CD4-positive, alpha-beta memory T cell (primary cell): ENCODE measurements at regions not wholly inside any gene's neighbourhood (a gene's known extent, or its start where the extent isn't known, plus 50 kb on each side); places are given as distances from the start of the nearest gene placed in this dataset.

Source experiments
- CTCF ChIA-PET: fragments of 350-600 bp; sonication (Branson Sonifier 250); formaldehyde crosslinking; loops from one replicate; lab custom pipeline; 2021; ENCODE audit warnings: inconsistent platforms; ENCODE audit not compliant: partially characterized antibody; lab: Charles Lee
- POLR2A ChIA-PET: fragments of 350-600 bp; sonication (Branson Sonifier 250); formaldehyde crosslinking; loops from one replicate; lab custom pipeline; 2021; ENCODE audit not compliant: partially characterized antibody; lab: Charles Lee
- DNase-seq, 5 donors: peaks; one replicate each; pipeline versions ENCODE4 v3.0.0 to v3.0.0-alpha.2; 2020 to 2022; ENCODE audit warnings: mixed read lengths in 1 of 5
- H3K27ac ChIP-seq: one replicate; pipeline ENCODE4 v1.7.0; 2013; ENCODE audit warnings: low read depth, low read length
- H3K27me3 ChIP-seq: 2 replicates; pipeline ENCODE4 v1.7.0; 2013; ENCODE audit warnings: mild to moderate bottlenecking, low read length, moderate library complexity; ENCODE audit not compliant: insufficient read depth
- H3K36me3 ChIP-seq: 2 replicates; pipeline ENCODE4 v1.7.0; 2013; ENCODE audit warnings: mild to moderate bottlenecking, low read length, moderate library complexity; ENCODE audit not compliant: insufficient read depth
- H3K4me1 ChIP-seq: 2 replicates; pipeline ENCODE4 v1.7.0; 2013; ENCODE audit warnings: mild to moderate bottlenecking, low read length, moderate library complexity; ENCODE audit not compliant: insufficient read depth
- H3K4me3 ChIP-seq, 2 donors: one replicate each; pipeline ENCODE4 v1.7.0; 2013; ENCODE audit warnings: low read length in 2 of 2, mild to moderate bottlenecking in 1 of 2
- H3K9me3 ChIP-seq, 2 donors: one replicate each; pipeline ENCODE4 v1.7.0; 2013; ENCODE audit warnings: low read length in 2 of 2, control low read depth in 1 of 2; ENCODE audit not compliant: control insufficient read depth in 1 of 2
- H3K27ac Mint-ChIP-seq, 7 donors: one replicate each; pipeline ENCODE4 v1.8.0; 2020 to 2021; ENCODE audit warnings: mixed read lengths in 7 of 7, mild to moderate bottlenecking in 6 of 7, inconsistent platforms in 3 of 7, moderate library complexity in 3 of 7
- H3K27me3 Mint-ChIP-seq, 2 donors: one replicate each; pipeline ENCODE4 v1.8.0; 2020 to 2021; ENCODE audit warnings: mixed read lengths in 2 of 2
- H3K36me3 Mint-ChIP-seq, 2 donors: one replicate each; pipeline ENCODE4 v1.8.0; 2020 to 2021; ENCODE audit warnings: mixed read lengths in 2 of 2, inconsistent platforms in 1 of 2, mild to moderate bottlenecking in 1 of 2
- H3K4me1 Mint-ChIP-seq, 4 donors: one replicate each; pipeline ENCODE4 v1.8.0; 2020 to 2021; ENCODE audit warnings: mixed read lengths in 4 of 4, mild to moderate bottlenecking in 1 of 4
- H3K4me3 Mint-ChIP-seq, 8 donors: one replicate each; pipeline ENCODE4 v1.8.0; 2020 to 2021; ENCODE audit warnings: mixed read lengths in 8 of 8, mild to moderate bottlenecking in 7 of 8, moderate library complexity in 6 of 8, inconsistent platforms in 3 of 8
- H3K9me3 Mint-ChIP-seq, 8 donors: one replicate each; pipeline ENCODE4 v1.8.0; 2020 to 2021; ENCODE audit warnings: mixed read lengths in 8 of 8, mild to moderate bottlenecking in 5 of 8, inconsistent platforms in 3 of 8, moderate library complexity in 1 of 8
- intact Hi-C: fragments of 100-400 bp; cut with micrococcal nuclease; formaldehyde crosslinking; loops from one replicate; pipeline ENCODE4 v1.15.1; 2023

DNA sequence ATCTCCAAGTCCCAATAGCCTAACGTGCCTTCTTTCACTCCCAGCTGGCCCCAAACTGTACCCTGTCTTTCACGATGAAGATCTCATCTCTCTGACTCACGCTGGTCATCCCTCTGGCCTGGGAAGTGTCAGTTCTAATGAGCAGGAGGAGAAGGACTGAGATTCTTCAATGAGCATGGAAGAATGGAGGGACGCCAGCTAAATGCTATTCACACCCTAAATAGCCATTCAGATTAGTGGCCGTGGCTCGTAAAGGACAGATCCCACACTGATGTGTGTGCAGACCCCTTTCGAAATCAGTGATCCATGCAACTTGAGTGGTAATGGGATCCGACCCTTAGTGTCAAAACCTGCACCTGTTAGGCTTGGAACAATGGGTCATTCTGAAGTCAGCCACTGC, 75.9 kb upstream of the SMYD2 start:
- no peaks in the 10 kb centered on the region for H3K9me3 Mint-ChIP-seq
- H3K4me1 Mint-ChIP-seq = no peaks in the 10 kb centered on the region
- Histone ChIP-seq H3K4me1 (no peaks in the 10 kb centered on the region), H3K27ac (no peak overlapping the region), H3K4me3 (no peak overlapping the region), H3K9me3 (no peaks in the 10 kb centered on the region), H3K27me3 (no peaks in the 10 kb centered on the region), H3K36me3 (no peaks in the 10 kb centered on the region)
- H3K36me3 Mint-ChIP-seq = no peaks in the 10 kb centered on the region
- CTCF ChIA-PET = interaction anchor here (1.1 kb wide), 1 partner anchor 57 kb away, joined by 3 read pairs; no protein-coding TSS in a partner anchor
- peaks cover 4 to 7% of the 10 kb centered on the region in 2 donors for H3K27me3 Mint-ChIP-seq
- no peak overlapping the region for H3K4me3 Mint-ChIP-seq
- POLR2A ChIA-PET = no interaction called here
- H3K27ac Mint-ChIP-seq = no peak overlapping the region
- intact Hi-C loops = no loop called here
- DNase-seq = no peak

GRCh38 chr1:214208460-214208859, 72.5 kb upstream of the SMYD2 start:
- no peak for DNase-seq
- Histone ChIP-seq H3K4me1 (no peaks in the 10 kb centered on the region), H3K9me3 (no peaks in the 10 kb centered on the region), H3K27ac (no peak overlapping the region), H3K36me3 (no peaks in the 10 kb centered on the region), H3K27me3 (no peaks in the 10 kb centered on the region), H3K4me3 (no peak overlapping the region)
- Mint-ChIP-seq H3K36me3 (no peaks in the 10 kb centered on the region), H3K4me1 (no peaks in the 10 kb centered on the region), H3K4me3 (no peak overlapping the region), H3K27ac (no peak overlapping the region), H3K27me3 (peaks cover 5 to 10% of the 10 kb centered on the region in 2 donors), H3K9me3 (no peaks in the 10 kb centered on the region)
- CTCF ChIA-PET = interaction anchor here (1.4 to 2.3 kb wide), 2 partner anchors 120 to 124 kb away, joined by 3 to 12 read pairs; no protein-coding TSS in a partner anchor
- POLR2A ChIA-PET = no interaction called here
- intact Hi-C loops = no loop called here

DNA sequence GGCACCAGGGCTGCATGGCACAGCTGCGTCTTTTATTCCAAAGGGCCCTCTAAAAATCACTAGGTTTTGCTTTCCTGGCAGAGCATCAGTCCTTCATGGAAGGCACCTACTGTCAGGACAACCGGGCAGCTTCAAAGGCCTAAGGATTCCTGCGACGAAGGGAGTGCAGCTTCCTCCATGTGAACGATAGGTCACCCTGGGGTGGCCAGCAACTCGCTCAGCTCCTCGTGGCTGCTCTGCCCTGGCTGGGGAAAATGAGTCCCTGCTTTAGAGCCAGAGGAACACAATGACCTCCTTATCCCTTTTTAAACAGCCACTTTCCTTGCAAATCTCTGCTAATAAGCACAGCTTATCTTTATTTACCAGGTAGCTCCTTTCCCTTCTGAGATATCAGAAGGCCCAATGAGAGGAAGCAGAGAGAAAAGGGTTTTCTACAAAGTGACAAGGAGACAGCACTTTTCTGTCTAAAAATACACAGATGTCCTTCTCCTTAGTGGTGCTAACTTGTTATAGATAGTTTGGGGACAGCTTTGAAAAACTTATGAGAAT, 71.6 kb upstream of the SMYD2 start:
- POLR2A ChIA-PET = no interaction called here
- Histone ChIP-seq H3K27me3 (no peaks in the 10 kb centered on the region), H3K4me3 (no peak overlapping the region), H3K36me3 (no peaks in the 10 kb centered on the region), H3K4me1 (no peaks in the 10 kb centered on the region), H3K9me3 (no peaks in the 10 kb centered on the region), H3K27ac (no peak overlapping the region)
- H3K4me3 Mint-ChIP-seq = no peak overlapping the region
- no peak for DNase-seq
- H3K36me3 Mint-ChIP-seq = no peaks in the 10 kb centered on the region
- H3K9me3 Mint-ChIP-seq = no peaks in the 10 kb centered on the region
- CTCF ChIA-PET = interaction anchor here (0.9 to 2.3 kb wide), 3 partner anchors 52 to 123 kb away, joined by 3 to 12 read pairs (median 4); no protein-coding TSS in a partner anchor
- H3K27me3 Mint-ChIP-seq = peaks cover 7 to 8% of the 10 kb centered on the region in 2 donors
- H3K27ac Mint-ChIP-seq = no peak overlapping the region
- intact Hi-C loops = no loop called here
- peaks cover 0 to 5% (median 3%) of the 10 kb centered on the region in 4 donors for H3K4me1 Mint-ChIP-seq

GRCh38 chr1:214213136-214213535, 67.8 kb upstream of the SMYD2 start:
- CTCF ChIA-PET = interaction anchor here (3.9 to 8.3 kb wide), 2 partner anchors 48 to 117 kb away, joined by 21 to 133 read pairs; no protein-coding TSS in a partner anchor
- Mint-ChIP-seq H3K27me3 (peaks cover 13 to 16% of the 10 kb centered on the region in 2 donors), H3K9me3 (no peaks in the 10 kb centered on the region), H3K36me3 (no peaks in the 10 kb centered on the region), H3K27ac (no peak overlapping the region), H3K4me3 (no peak overlapping the region), H3K4me1 (peaks cover 0 to 5% (median 3%) of the 10 kb centered on the region in 4 donors)
- POLR2A ChIA-PET = no interaction called here
- no peaks in the 10 kb centered on the region for H3K36me3 ChIP-seq
- H3K4me1 ChIP-seq = no peaks in the 10 kb centered on the region
- intact Hi-C loops = loop anchor here (5.0 kb wide), 1 partner anchor 424 kb away; no protein-coding TSS in a partner anchor
- no peaks in the 10 kb centered on the region for H3K27me3 ChIP-seq
- no peak overlapping the region for H3K27ac ChIP-seq
- no peak for DNase-seq
- H3K4me3 ChIP-seq = no peak overlapping the region
- no peaks in the 10 kb centered on the region for H3K9me3 ChIP-seq

DNA sequence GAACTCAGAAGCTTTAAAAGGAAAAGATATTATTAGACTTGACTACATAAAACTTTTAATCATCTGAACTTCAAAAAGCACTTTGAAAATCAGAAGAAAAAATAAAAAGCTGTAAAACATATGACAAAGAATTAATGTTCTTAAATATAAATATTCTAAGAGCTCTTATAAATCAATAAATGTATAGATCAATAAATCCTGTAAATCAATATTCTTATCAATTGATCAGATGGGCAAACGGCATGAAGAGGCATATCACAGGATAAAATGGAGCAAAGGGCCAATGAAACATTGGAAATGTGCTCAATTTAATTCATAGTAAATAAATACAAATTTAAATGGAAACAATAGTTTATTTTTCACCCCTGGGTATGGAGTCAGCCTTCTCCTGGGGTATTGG, 66.1 kb upstream of the SMYD2 start:
- peak overlapping the region in 1 of 7 donors; percentile 38 for H3K27ac Mint-ChIP-seq
- H3K27me3 ChIP-seq = no peaks in the 10 kb centered on the region
- no peaks in the 10 kb centered on the region for H3K9me3 Mint-ChIP-seq
- no peaks in the 10 kb centered on the region for H3K36me3 ChIP-seq
- no peaks in the 10 kb centered on the region for H3K9me3 ChIP-seq
- H3K4me1 ChIP-seq = no peaks in the 10 kb centered on the region
- H3K27ac ChIP-seq = no peak overlapping the region
- CTCF ChIA-PET = interaction anchor here (0.8 to 8.3 kb wide), 15 partner anchors 11 to 1310 kb away, joined by 3 to 133 read pairs (median 4); no protein-coding TSS in a partner anchor
- no peak overlapping the region for H3K4me3 ChIP-seq
- H3K36me3 Mint-ChIP-seq = no peaks in the 10 kb centered on the region
- peaks cover 13 to 21% of the 10 kb centered on the region in 2 donors for H3K27me3 Mint-ChIP-seq
- no peak overlapping the region for H3K4me3 Mint-ChIP-seq
- H3K4me1 Mint-ChIP-seq = peaks cover 0 to 5% (median 3%) of the 10 kb centered on the region in 4 donors
- intact Hi-C loops = loop anchor here (1.0 to 5.0 kb wide), 3 partner anchors 114 to 1314 kb away; no protein-coding TSS in a partner anchor
- POLR2A ChIA-PET = no interaction called here
- DNase-seq = no peak

- Mint-ChIP-seq H3K27ac (no peak overlapping the region), H3K4me1 (peaks cover 0 to 5% (median 3%) of the 10 kb centered on the region in 4 donors), H3K9me3 (no peaks in the 10 kb centered on the region), H3K4me3 (no peak overlapping the region), H3K27me3 (peaks cover 18 to 26% of the 10 kb centered on the region in 2 donors), H3K36me3 (no peaks in the 10 kb centered on the region)
- ChIA-PET POLR2A (no interaction called here), CTCF (interaction anchor here (2.1 to 8.3 kb wide), 2 partner anchors 37 to 114 kb away, joined by 5 to 133 read pairs; no protein-coding TSS in a partner anchor)
- Histone ChIP-seq H3K4me3 (no peak overlapping the region), H3K27ac (no peak overlapping the region), H3K27me3 (no peaks in the 10 kb centered on the region), H3K9me3 (no peaks in the 10 kb centered on the region), H3K4me1 (no peaks in the 10 kb centered on the region), H3K36me3 (no peaks in the 10 kb centered on the region)
- no peak for DNase-seq
- intact Hi-C loops = loop anchor here (2.0 kb wide), 1 partner anchor 1313 kb away; no protein-coding TSS in a partner anchor
Observed at GRCh38 chr1:214215583-214215982, 65.4 kb upstream of the SMYD2 start.

DNA sequence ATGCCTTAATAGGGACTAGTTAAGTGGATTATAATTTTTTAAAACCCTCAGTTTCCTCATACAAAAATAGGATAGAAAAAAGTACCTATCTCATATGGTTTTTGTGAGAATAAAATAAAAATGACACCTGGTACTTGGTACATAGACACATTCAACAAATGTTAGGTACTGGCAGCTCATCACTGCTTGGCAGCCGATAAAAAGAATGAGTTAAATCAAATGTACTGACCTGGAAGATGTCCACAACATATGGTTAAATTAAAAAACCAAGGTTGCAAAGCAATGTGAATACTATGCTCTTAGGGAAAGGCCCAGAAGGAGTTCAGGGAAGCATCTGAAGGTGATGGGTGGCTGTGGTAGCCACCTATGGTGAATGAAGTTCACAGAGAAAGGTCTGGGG, 64.9 kb upstream of the SMYD2 start:
- Histone ChIP-seq H3K27me3 (no peaks in the 10 kb centered on the region), H3K4me1 (no peaks in the 10 kb centered on the region), H3K36me3 (no peaks in the 10 kb centered on the region), H3K4me3 (no peak overlapping the region), H3K9me3 (no peaks in the 10 kb centered on the region), H3K27ac (no peak overlapping the region)
- Mint-ChIP-seq H3K27ac (no peak overlapping the region), H3K27me3 (peaks cover 18 to 26% of the 10 kb centered on the region in 2 donors), H3K4me3 (no peak overlapping the region), H3K4me1 (peaks cover 0 to 5% (median 3%) of the 10 kb centered on the region in 4 donors), H3K9me3 (no peaks in the 10 kb centered on the region), H3K36me3 (no peaks in the 10 kb centered on the region)
- ChIA-PET POLR2A (no interaction called here), CTCF (interaction anchor here (2.3 to 8.3 kb wide), 2 partner anchors 45 to 114 kb away, joined by 7 to 133 read pairs; no protein-coding TSS in a partner anchor)
- intact Hi-C loops = no loop called here
- DNase-seq = no peak
